ENCODE measurements at regions not wholly inside any gene's neighbourhood (a gene's known extent, or its start where the extent isn't known, plus 50 kb on each side); places are given as distances from the start of the nearest gene placed in this dataset.

- Histone ChIP-seq H3K9me3 (no peaks in the 10 kb centered on the region), H3K27ac (no peak overlapping the region), H3K36me3 (no peaks in the 10 kb centered on the region), H3K4me1 (ENCODE audit: control insufficient read depth in 1 of 2, low read depth in 2 of 2) (no peaks in the 10 kb centered on the region), H3K4me3 (no peak overlapping the region), H3K27me3 (replicated peaks; ENCODE audit: insufficient read depth) (no peaks in the 10 kb centered on the region)
- no peak for TF ChIP-seq CTCF (IDR thresholded peaks at IDR 0.05)
- DNase-seq (ENCODE audit: low spot score) (no peak), ATAC-seq (ENCODE audit: insufficient number of reproducible peaks, low FRiP score, low read depth) (no peak)
These were observed 956.4 kb downstream of the AACS start for GRCh38 chr12:126021675-126022074.

- Histone ChIP-seq H3K36me3 (no peaks in the 10 kb centered on the region), H3K27ac (no peak overlapping the region), H3K4me3 (no peak overlapping the region), H3K4me1 (ENCODE audit: control insufficient read depth in 1 of 2, low read depth in 2 of 2) (no peaks in the 10 kb centered on the region), H3K9me3 (no peaks in the 10 kb centered on the region), H3K27me3 (replicated peaks; ENCODE audit: insufficient read depth) (no peaks in the 10 kb centered on the region)
- no peak for TF ChIP-seq CTCF (IDR thresholded peaks at IDR 0.05)
- DNase-seq (ENCODE audit: low spot score) (no peak), ATAC-seq (ENCODE audit: insufficient number of reproducible peaks, low FRiP score, low read depth) (no peak)
These were observed 962.6 kb downstream of the AACS start for GRCh38 chr12:126027825-126028224.

GRCh38 chr12:126030573-126030972 lies 965.3 kb downstream of the AACS start:
- DNase-seq (ENCODE audit: low spot score) (no peak), ATAC-seq (ENCODE audit: insufficient number of reproducible peaks, low FRiP score, low read depth) (no peak)
- no peak overlapping the region for H3K27ac ChIP-seq
- no peaks in the 10 kb centered on the region for H3K9me3 ChIP-seq
- no peak overlapping the region for H3K4me3 ChIP-seq
- H3K36me3 ChIP-seq = no peaks in the 10 kb centered on the region
- H3K27me3 ChIP-seq (replicated peaks; ENCODE audit: insufficient read depth) = no peaks in the 10 kb centered on the region
- H3K4me1 ChIP-seq (ENCODE audit: control insufficient read depth in 1 of 2, low read depth in 2 of 2) = no peaks in the 10 kb centered on the region
- TF ChIP-seq CTCF (IDR thresholded peaks at IDR 0.05) = no peak

- Histone ChIP-seq H3K27ac (no peak overlapping the region), H3K27me3 (replicated peaks; ENCODE audit: insufficient read depth) (no peaks in the 10 kb centered on the region), H3K9me3 (no peaks in the 10 kb centered on the region), H3K36me3 (no peaks in the 10 kb centered on the region), H3K4me1 (ENCODE audit: control insufficient read depth in 1 of 2, low read depth in 2 of 2) (no peaks in the 10 kb centered on the region), H3K4me3 (no peak overlapping the region)
- ATAC-seq (ENCODE audit: insufficient number of reproducible peaks, low FRiP score, low read depth) = no peak
- no peak for TF ChIP-seq CTCF (IDR thresholded peaks at IDR 0.05)
- no peak for DNase-seq (ENCODE audit: low spot score)
These were observed 968.5 kb downstream of the AACS start for GRCh38 chr12:126033751-126034150.

GRCh38 chr12:126036348-126036747 lies 971.1 kb downstream of the AACS start:
- Histone ChIP-seq H3K9me3 (no peaks in the 10 kb centered on the region), H3K27ac (no peak overlapping the region), H3K36me3 (no peaks in the 10 kb centered on the region), H3K4me1 (ENCODE audit: control insufficient read depth in 1 of 2, low read depth in 2 of 2) (no peaks in the 10 kb centered on the region), H3K4me3 (no peak overlapping the region), H3K27me3 (replicated peaks; ENCODE audit: insufficient read depth) (no peaks in the 10 kb centered on the region)
- DNase-seq (ENCODE audit: low spot score) (no peak), ATAC-seq (ENCODE audit: insufficient number of reproducible peaks, low FRiP score, low read depth) (no peak)
- TF ChIP-seq CTCF (IDR thresholded peaks at IDR 0.05) = no peak
